Hematopoietic multipotent progenitor cell (in vitro differentiated cells): ENCODE measurements at regions not wholly inside any gene's neighbourhood (a gene's known extent, or its start where the extent isn't known, plus 50 kb on each side); places are given as distances from the start of the nearest gene placed in this dataset.
A peak's percentile ranks its signal among the peaks of the same experiment; 100 is the strongest.
"Not testable (repeated sequence)": the region's sequence is repeated elsewhere in the genome, so short reads cannot be mapped to it uniquely, and the experiment has no call there.

Source experiments
- DNase-seq, 3 donors: peaks; one replicate each; pipeline ENCODE4 v3.0.0-alpha.2; 2011 to 2015; ENCODE audit warnings: low read depth in 2 of 3, low spot score in 2 of 3

- no peak for DNase-seq
These were observed 118.9 kb upstream of the CAB39 start for GRCh38 chr2:230593765-230594164.

GRCh38 chr2:230594286-230594840, 118.3 kb upstream of the CAB39 start:
- DNase-seq, result no peak

- no peak for DNase-seq
These were observed 112.8 kb upstream of the CAB39 start for GRCh38 chr2:230599853-230600252.

- DNase-seq, result no peak
These were observed 112.4 kb upstream of the CAB39 start for GRCh38 chr2:230600285-230600684.

GRCh38 chr2:230600881-230601280, 111.8 kb upstream of the CAB39 start:
- no peak for DNase-seq

- no peak for DNase-seq
These were observed 111.1 kb upstream of the CAB39 start for GRCh38 chr2:230601510-230601909.

GRCh38 chr2:230602562-230603230, 109.9 kb upstream of the CAB39 start:
- DNase-seq, result peak; percentile 18 to 55 (median 32)

GRCh38 chr2:230603317-230603716, 109.3 kb upstream of the CAB39 start:
- DNase-seq, result not testable (repeated sequence)

GRCh38 chr2:230604158-230604557, 108.5 kb upstream of the CAB39 start:
- DNase-seq, result not testable (repeated sequence)

GRCh38 chr2:230614040-230614439, 98.6 kb upstream of the CAB39 start:
- DNase-seq, result no peak

- DNase-seq, result no peak
These were observed 97.7 kb upstream of the CAB39 start for GRCh38 chr2:230614913-230615332.

- DNase-seq, result not testable (repeated sequence)
These were observed 95.4 kb upstream of the CAB39 start for GRCh38 chr2:230617256-230617706.

- DNase-seq, result no peak
These were observed 93.2 kb upstream of the CAB39 start for GRCh38 chr2:230619491-230619890.

- not testable (repeated sequence) for DNase-seq
These were observed 87.4 kb upstream of the CAB39 start for GRCh38 chr2:230625220-230625619.

- DNase-seq, result not testable (repeated sequence)
These were observed 85.6 kb upstream of the CAB39 start for GRCh38 chr2:230627091-230627490.

GRCh38 chr2:230627806-230628724, 84.6 kb upstream of the CAB39 start:
- no peak for DNase-seq

- DNase-seq, result no peak
These were observed 81.2 kb upstream of the CAB39 start for GRCh38 chr2:230631470-230631869.

- no peak for DNase-seq
These were observed 78.5 kb upstream of the CAB39 start for GRCh38 chr2:230634146-230634545.

GRCh38 chr2:230634721-230635313, 77.8 kb upstream of the CAB39 start:
- DNase-seq, result not testable (repeated sequence)

GRCh38 chr2:230636684-230637271, 75.9 kb upstream of the CAB39 start:
- DNase-seq, result no peak

- not testable (repeated sequence) for DNase-seq
These were observed 75.2 kb upstream of the CAB39 start for GRCh38 chr2:230637486-230637885.
